OCI-LY1 (cell line): ENCODE measurements at regions not wholly inside any gene's neighbourhood (a gene's known extent, or its start where the extent isn't known, plus 50 kb on each side); places are given as distances from the start of the nearest gene placed in this dataset.

ENCODE experiments used
- H2AFZ ChIP-seq: fragments of 200-600 bp; sonication (generic), shearing (Covaris generic); 2 replicates; pipeline ENCODE4 v1.6.0; 2014; ENCODE audit warnings: antibody characterized with exemption, mild to moderate bottlenecking, low read length
- H3F3A ChIP-seq: fragments of 200-600 bp; sonication (generic), shearing (Covaris generic); 2 replicates; pipeline ENCODE4 v1.6.0; 2014; ENCODE audit warnings: mild to moderate bottlenecking, antibody characterized with exemption, low read length, moderate library complexity; ENCODE audit not compliant: insufficient read depth
- H3K27ac ChIP-seq: fragments of 200-600 bp; sonication (generic); 2 replicates; pipeline ENCODE4 v1.5.1; 2014; ENCODE audit warnings: low read length, mixed run types, mild to moderate bottlenecking, low read depth; ENCODE audit not compliant: poor library complexity, severe bottlenecking
- H3K27me3 ChIP-seq: fragments of 200-600 bp; sonication (generic); 2 replicates; pipeline ENCODE4 v1.6.0; 2014; ENCODE audit warnings: antibody characterized with exemption, mild to moderate bottlenecking, low read length, moderate library complexity; ENCODE audit not compliant: insufficient read depth
- H3K36me3 ChIP-seq: fragments of 200-600 bp; sonication (generic); 2 replicates; pipeline ENCODE4 v1.6.1; 2014; ENCODE audit warnings: mild to moderate bottlenecking, antibody characterized with exemption, low read length, moderate library complexity, mixed read lengths; ENCODE audit not compliant: insufficient read depth
- H3K4me1 ChIP-seq: fragments of 200-600 bp; sonication (generic); 2 replicates; pipeline ENCODE4 v1.5.1; 2014; ENCODE audit warnings: mild to moderate bottlenecking, low read length, moderate library complexity; ENCODE audit not compliant: insufficient read depth, severe bottlenecking
- H3K4me2 ChIP-seq: fragments of 200-600 bp; sonication (generic), shearing (Covaris generic); 2 replicates; pipeline ENCODE4 v1.6.1; 2014; ENCODE audit warnings: low read length
- H3K4me3 ChIP-seq: fragments of 200-600 bp; sonication (generic); 2 replicates; pipeline ENCODE4 v1.5.1; 2014; ENCODE audit warnings: low read length, low read depth, mild to moderate bottlenecking, mixed read lengths; ENCODE audit not compliant: poor library complexity, severe bottlenecking
- H3K79me2 ChIP-seq: fragments of 200-600 bp; shearing (Covaris generic); 2 replicates; pipeline ENCODE4 v1.6.1; 2016; ENCODE audit warnings: mixed run types, low read length, mixed read lengths; ENCODE audit not compliant: insufficient read depth
- H3K9ac ChIP-seq: fragments of 200-600 bp; sonication (generic), shearing (Covaris generic); 2 replicates; pipeline ENCODE4 v1.6.1; 2014; ENCODE audit warnings: mild to moderate bottlenecking, low read length, mixed read lengths
- H3K9me2 ChIP-seq: fragments of 200-600 bp; sonication (generic), shearing (Covaris generic); 2 replicates; pipeline ENCODE4 v1.6.1; 2014; ENCODE audit warnings: low read depth, mild to moderate bottlenecking, low read length, mixed read lengths
- H3K9me3 ChIP-seq: fragments of 200-600 bp; shearing (Covaris generic); 2 replicates; pipeline ENCODE4 v1.6.1; 2014; ENCODE audit warnings: low read length, mixed read lengths
- H4K20me1 ChIP-seq: fragments of 200-600 bp; sonication (generic), shearing (Covaris generic); 2 replicates; pipeline ENCODE4 v1.6.0; 2016; ENCODE audit warnings: mild to moderate bottlenecking, low read length; ENCODE audit not compliant: insufficient read depth
- EZH2 ChIP-seq: fragments of 200-600 bp; sonication (generic), shearing (Covaris generic); IDR thresholded peaks from 2 replicates; pipeline ENCODE4 v1.8.0; 2017; ENCODE audit warnings: borderline replicate concordance, mixed run types, mild to moderate bottlenecking, antibody characterized with exemption, low read length, moderate library complexity, mixed read lengths
- TF ChIP-seq, protein P1 (sequence below): fragments of 200-600 bp; sonication (generic), shearing (Covaris generic); IDR thresholded peaks from 2 replicates; pipeline ENCODE4 v1.5.1; 2017; ENCODE audit warnings: mild to moderate bottlenecking, antibody characterized with exemption, low read length, moderate library complexity, mixed read lengths

GRCh38 chr2:217157581-217157980, 297.7 kb upstream of the TNP1 start:
- H3K4me2 ChIP-seq: no peak overlapping the region
- no peaks in the 10 kb centered on the region for H3K79me2 ChIP-seq
- no peak overlapping the region for H3K9ac ChIP-seq
- H3K27ac ChIP-seq: no peak overlapping the region
- H3K36me3 ChIP-seq: no peaks in the 10 kb centered on the region
- H3K4me1 ChIP-seq: no peaks in the 10 kb centered on the region
- no peaks in the 10 kb centered on the region for H4K20me1 ChIP-seq
- H3K4me3 ChIP-seq: no peak overlapping the region
- no peaks in the 10 kb centered on the region for H3F3A ChIP-seq
- H3K27me3 ChIP-seq: no peaks in the 10 kb centered on the region
- H3K9me3 ChIP-seq: no peaks in the 10 kb centered on the region
- TF ChIP-seq EZH2: no peak
- TF ChIP-seq, protein P1, sequence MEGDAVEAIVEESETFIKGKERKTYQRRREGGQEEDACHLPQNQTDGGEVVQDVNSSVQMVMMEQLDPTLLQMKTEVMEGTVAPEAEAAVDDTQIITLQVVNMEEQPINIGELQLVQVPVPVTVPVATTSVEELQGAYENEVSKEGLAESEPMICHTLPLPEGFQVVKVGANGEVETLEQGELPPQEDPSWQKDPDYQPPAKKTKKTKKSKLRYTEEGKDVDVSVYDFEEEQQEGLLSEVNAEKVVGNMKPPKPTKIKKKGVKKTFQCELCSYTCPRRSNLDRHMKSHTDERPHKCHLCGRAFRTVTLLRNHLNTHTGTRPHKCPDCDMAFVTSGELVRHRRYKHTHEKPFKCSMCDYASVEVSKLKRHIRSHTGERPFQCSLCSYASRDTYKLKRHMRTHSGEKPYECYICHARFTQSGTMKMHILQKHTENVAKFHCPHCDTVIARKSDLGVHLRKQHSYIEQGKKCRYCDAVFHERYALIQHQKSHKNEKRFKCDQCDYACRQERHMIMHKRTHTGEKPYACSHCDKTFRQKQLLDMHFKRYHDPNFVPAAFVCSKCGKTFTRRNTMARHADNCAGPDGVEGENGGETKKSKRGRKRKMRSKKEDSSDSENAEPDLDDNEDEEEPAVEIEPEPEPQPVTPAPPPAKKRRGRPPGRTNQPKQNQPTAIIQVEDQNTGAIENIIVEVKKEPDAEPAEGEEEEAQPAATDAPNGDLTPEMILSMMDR: no peak
- H2AFZ ChIP-seq: no peak overlapping the region
- no peaks in the 10 kb centered on the region for H3K9me2 ChIP-seq

GRCh38 chr2:217156801-217157200, 296.9 kb upstream of the TNP1 start:
- no peak overlapping the region for H3K4me3 ChIP-seq
- H3F3A ChIP-seq: no peaks in the 10 kb centered on the region
- H3K9me2 ChIP-seq: no peaks in the 10 kb centered on the region
- no peak overlapping the region for H3K27ac ChIP-seq
- no peak overlapping the region for H3K4me2 ChIP-seq
- TF ChIP-seq, protein P1: no peak
- no peak for TF ChIP-seq EZH2
- H3K27me3 ChIP-seq: no peaks in the 10 kb centered on the region
- no peaks in the 10 kb centered on the region for H4K20me1 ChIP-seq
- H3K79me2 ChIP-seq: no peaks in the 10 kb centered on the region
- H3K4me1 ChIP-seq: no peaks in the 10 kb centered on the region
- H3K9ac ChIP-seq: no peak overlapping the region
- H3K36me3 ChIP-seq: no peaks in the 10 kb centered on the region
- no peaks in the 10 kb centered on the region for H3K9me3 ChIP-seq
- H2AFZ ChIP-seq: no peak overlapping the region

GRCh38 chr2:217154923-217155322, 295.1 kb upstream of the TNP1 start:
- Histone ChIP-seq H3K27ac (no peak overlapping the region), H3K27me3 (no peaks in the 10 kb centered on the region), H3K9ac (no peak overlapping the region), H3F3A (no peaks in the 10 kb centered on the region), H3K9me3 (no peaks in the 10 kb centered on the region), H3K9me2 (no peaks in the 10 kb centered on the region), H3K36me3 (no peaks in the 10 kb centered on the region), H2AFZ (no peak overlapping the region), H4K20me1 (no peaks in the 10 kb centered on the region), H3K79me2 (no peaks in the 10 kb centered on the region), H3K4me3 (no peak overlapping the region), H3K4me2 (no peak overlapping the region), H3K4me1 (no peaks in the 10 kb centered on the region)
- no peak for TF ChIP-seq EZH2
- TF ChIP-seq, protein P1: no peak
